ENCODE measurements at regions not wholly inside any gene's neighbourhood (a gene's known extent, or its start where the extent isn't known, plus 50 kb on each side); places are given as distances from the start of the nearest gene placed in this dataset.

DNA sequence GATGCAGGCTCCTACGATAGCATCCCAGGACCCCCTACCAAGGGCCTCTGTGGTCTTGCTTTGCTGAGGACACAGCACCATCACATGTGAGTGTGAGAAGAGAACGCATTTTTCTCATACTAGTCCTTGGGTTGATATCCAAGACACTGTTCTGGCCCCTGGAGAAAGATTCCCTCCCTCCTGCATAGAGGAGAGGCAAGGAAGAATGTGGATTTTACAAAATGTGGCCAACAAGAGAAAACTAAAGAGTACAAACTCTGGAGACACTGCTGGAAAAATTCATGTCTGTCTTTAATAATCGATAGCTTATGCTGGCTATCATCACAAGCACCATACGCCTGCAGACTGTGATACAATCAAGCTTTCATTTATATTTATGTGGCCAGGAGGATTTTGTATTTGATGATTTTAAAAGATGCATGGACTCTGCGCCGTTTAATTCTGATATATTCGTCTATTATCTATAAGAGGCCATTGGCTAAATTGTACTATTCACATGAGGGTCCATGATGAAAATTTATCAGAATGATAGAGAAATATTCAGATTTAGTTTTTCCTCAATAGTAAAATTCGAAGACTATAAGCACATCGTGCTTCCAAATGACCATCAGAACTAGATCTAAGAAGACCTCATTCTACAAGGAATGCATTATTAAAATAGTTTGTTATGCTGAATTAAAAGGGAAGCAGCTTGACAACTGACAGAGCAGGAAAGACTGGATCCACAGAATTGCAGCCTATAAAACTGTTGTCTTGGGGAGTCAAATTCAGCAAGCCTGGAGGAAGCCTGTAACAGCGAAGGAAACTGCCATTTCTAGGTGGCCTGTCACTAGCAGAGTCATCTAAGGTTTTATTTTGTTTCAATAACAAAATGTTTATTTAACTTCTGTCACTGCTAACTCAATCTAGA, 578.7 kb downstream of the DIAPH3 start:
- H3K4me3 ChIP-seq: no peak overlapping the region
- no peaks in the 10 kb centered on the region for H3K4me1 ChIP-seq
- no peaks in the 10 kb centered on the region for H3K27me3 ChIP-seq
- H3K36me3 ChIP-seq (replicated peaks in 1 of 2; ENCODE audit: insufficient read depth in 1 of 2, low read depth in 2 of 2): no peaks in the 10 kb centered on the region
- H3K9me3 ChIP-seq: no peaks in the 10 kb centered on the region
- no peak overlapping the region for H3K27ac ChIP-seq
- TF ChIP-seq, protein P1, sequence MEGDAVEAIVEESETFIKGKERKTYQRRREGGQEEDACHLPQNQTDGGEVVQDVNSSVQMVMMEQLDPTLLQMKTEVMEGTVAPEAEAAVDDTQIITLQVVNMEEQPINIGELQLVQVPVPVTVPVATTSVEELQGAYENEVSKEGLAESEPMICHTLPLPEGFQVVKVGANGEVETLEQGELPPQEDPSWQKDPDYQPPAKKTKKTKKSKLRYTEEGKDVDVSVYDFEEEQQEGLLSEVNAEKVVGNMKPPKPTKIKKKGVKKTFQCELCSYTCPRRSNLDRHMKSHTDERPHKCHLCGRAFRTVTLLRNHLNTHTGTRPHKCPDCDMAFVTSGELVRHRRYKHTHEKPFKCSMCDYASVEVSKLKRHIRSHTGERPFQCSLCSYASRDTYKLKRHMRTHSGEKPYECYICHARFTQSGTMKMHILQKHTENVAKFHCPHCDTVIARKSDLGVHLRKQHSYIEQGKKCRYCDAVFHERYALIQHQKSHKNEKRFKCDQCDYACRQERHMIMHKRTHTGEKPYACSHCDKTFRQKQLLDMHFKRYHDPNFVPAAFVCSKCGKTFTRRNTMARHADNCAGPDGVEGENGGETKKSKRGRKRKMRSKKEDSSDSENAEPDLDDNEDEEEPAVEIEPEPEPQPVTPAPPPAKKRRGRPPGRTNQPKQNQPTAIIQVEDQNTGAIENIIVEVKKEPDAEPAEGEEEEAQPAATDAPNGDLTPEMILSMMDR (IDR thresholded peaks at IDR 0.05): no peak
- TF ChIP-seq POLR2A (IDR thresholded peaks at IDR 0.05): no peak
- ATAC-seq (no peak), DNase-seq (no peak)
- 68 to 74% methylated on average over 10 of the region's 10 CpGs for WGBS, 2 donors
- intact Hi-C loops (cut with DNase I): no loop called here

DNA sequence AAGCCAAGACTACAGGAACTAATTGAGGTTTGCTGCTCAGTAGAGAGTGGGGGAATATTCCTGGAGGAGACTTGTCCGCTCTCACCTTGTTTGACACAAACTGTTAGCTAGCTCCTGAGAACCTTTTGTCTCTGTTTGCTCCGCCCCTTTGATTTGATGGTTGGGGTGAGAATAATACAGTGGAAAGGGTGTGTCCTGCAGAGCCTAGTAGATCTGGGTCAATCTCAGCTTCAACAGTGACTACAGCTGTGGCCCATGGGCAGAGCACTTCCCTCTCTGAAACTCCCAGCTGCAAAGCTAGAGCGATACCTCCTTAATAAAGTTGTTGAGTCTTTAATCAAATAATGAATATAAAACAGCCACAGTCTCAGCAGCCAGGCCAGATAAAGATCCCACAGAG, 576.7 kb downstream of the DIAPH3 start:
- no peak for DNase-seq
- WGBS, 2 donors: 61% methylated on average over 3 of the region's 3 CpGs

DNA sequence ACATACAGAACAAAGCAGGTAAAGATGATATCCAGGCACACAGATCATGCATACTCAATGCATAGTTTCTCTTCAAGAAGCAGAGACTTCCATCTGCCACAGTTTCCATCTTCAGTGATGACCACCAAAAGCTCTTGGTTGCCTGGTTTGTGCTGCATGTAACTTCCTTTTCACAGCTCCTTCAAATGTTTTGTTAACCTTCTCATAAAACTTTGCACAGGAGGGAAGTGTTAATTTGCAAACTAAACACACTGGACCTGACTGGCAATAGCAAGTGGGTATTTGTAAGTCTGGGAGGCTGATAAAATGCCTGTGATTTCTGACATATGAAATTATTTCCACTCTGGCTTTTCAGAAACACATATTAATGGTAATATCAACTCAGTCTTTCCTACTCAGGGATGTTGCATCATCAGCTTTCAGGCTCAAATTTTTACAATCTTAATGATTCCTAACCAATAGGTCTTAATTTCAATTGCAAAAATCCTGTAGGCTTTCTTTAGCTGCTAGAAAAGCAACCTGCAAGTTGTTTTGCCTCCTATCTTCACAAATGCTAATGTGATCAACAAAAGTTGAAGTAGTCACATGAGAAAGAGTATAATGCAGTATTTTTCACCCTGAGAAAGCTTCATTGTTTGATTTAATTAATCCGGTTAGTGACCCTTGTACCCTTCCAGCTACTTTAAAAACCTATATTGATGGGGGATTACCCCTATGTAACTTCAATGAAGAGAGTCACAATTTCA, 575.6 kb downstream of the DIAPH3 start:
- H3K36me3 ChIP-seq (replicated peaks in 1 of 2; ENCODE audit: insufficient read depth in 1 of 2, low read depth in 2 of 2): no peaks in the 10 kb centered on the region
- DNase-seq: no peak
- 67 to 70% methylated on average over 1 of the region's 1 CpG for WGBS, 2 donors
- no peak overlapping the region for H3K4me3 ChIP-seq
- H3K27me3 ChIP-seq: no peaks in the 10 kb centered on the region
- no peak overlapping the region for H3K27ac ChIP-seq
- H3K9me3 ChIP-seq: no peaks in the 10 kb centered on the region
- intact Hi-C loops (cut with DNase I): no loop called here
- no peaks in the 10 kb centered on the region for H3K4me1 ChIP-seq
- no peak for ATAC-seq
- TF ChIP-seq, protein P1 (IDR thresholded peaks at IDR 0.05): no peak

More for the DNA sequence above, 576.7 kb downstream of the DIAPH3 start:
- no peaks in the 10 kb centered on the region for H3K27me3 ChIP-seq
- H3K36me3 ChIP-seq (replicated peaks in 1 of 2; ENCODE audit: insufficient read depth in 1 of 2, low read depth in 2 of 2): no peaks in the 10 kb centered on the region
- intact Hi-C loops (cut with DNase I): no loop called here
- H3K9me3 ChIP-seq: no peaks in the 10 kb centered on the region
- H3K4me1 ChIP-seq: no peaks in the 10 kb centered on the region
- no peak overlapping the region for H3K4me3 ChIP-seq
- TF ChIP-seq, protein P1 (IDR thresholded peaks at IDR 0.05): no peak
- TF ChIP-seq POLR2A (IDR thresholded peaks at IDR 0.05): no peak
- H3K27ac ChIP-seq: no peak overlapping the region
- ATAC-seq: no peak

DNA sequence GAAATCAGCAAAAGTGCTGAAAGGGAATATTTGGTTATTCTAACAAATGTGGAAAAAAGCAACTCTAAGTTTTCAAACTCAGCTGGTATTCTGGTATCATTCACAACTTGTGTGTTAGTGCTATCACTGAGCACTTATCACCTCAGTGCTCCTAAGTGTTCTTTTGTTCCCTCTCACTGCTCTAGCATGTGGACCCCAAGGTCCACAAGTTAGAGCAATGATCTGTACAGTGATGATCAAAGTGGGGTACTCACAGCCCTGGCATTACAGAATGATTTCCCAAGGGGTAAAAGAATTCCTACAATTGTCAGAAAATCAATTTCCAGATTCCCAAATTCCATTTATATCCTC, 575.0 kb downstream of the DIAPH3 start:
- Histone ChIP-seq H3K9me3 (no peaks in the 10 kb centered on the region), H3K27ac (no peak overlapping the region), H3K4me1 (no peaks in the 10 kb centered on the region), H3K4me3 (no peak overlapping the region), H3K36me3 (replicated peaks in 1 of 2; ENCODE audit: insufficient read depth in 1 of 2, low read depth in 2 of 2) (no peaks in the 10 kb centered on the region), H3K27me3 (no peaks in the 10 kb centered on the region)
- intact Hi-C loops (cut with DNase I): no loop called here
- DNase-seq (no peak), ATAC-seq (no peak)
- no peak for TF ChIP-seq POLR2A (IDR thresholded peaks at IDR 0.05)
- TF ChIP-seq, protein P1 (IDR thresholded peaks at IDR 0.05): no peak
